Endodermal cell (in vitro differentiated cells): ENCODE measurements at regions not wholly inside any gene's neighbourhood (a gene's known extent, or its start where the extent isn't known, plus 50 kb on each side); places are given as distances from the start of the nearest gene placed in this dataset.

Experiments
- DNase-seq: peaks from one replicate; pipeline ENCODE4 v3.0.0-alpha.2; 2017
- H3K27ac ChIP-seq: 2 replicates; pipeline ENCODE4 v1.5.1; 2013; ENCODE audit warnings: mild to moderate bottlenecking, low read depth, low read length, moderate library complexity
- H3K27me3 ChIP-seq: 2 replicates; pipeline ENCODE4 v1.6.1; 2013; ENCODE audit warnings: mild to moderate bottlenecking, low read length, moderate library complexity; ENCODE audit not compliant: insufficient read depth, control insufficient read depth, poor library complexity, severe bottlenecking
- H3K36me3 ChIP-seq: 2 replicates; pipeline ENCODE4 v1.7.0; 2013; ENCODE audit warnings: mild to moderate bottlenecking, low read length, moderate library complexity; ENCODE audit not compliant: control insufficient read depth, insufficient read depth
- H3K4me1 ChIP-seq: one replicate; pipeline ENCODE4 v1.7.0; 2013; ENCODE audit warnings: low read length; ENCODE audit not compliant: control insufficient read depth, insufficient read depth
- H3K4me3 ChIP-seq: 2 replicates; pipeline ENCODE4 v1.5.1; 2013; ENCODE audit warnings: mild to moderate bottlenecking, low read length, moderate library complexity
- H3K9ac ChIP-seq: 2 replicates; pipeline ENCODE4 v1.6.1; 2013; ENCODE audit warnings: mild to moderate bottlenecking, low read length, moderate library complexity; ENCODE audit not compliant: poor library complexity, severe bottlenecking; ENCODE audit errors: extremely low read depth
- H3K9me3 ChIP-seq: 2 replicates; pipeline ENCODE4 v1.6.1; 2013; ENCODE audit warnings: mild to moderate bottlenecking, low read length, moderate library complexity; ENCODE audit not compliant: control insufficient read depth
- H3K27ac Mint-ChIP-seq: 2 replicates; pipeline ENCODE4 v1.8.0; 2020; ENCODE audit warnings: mixed read lengths
- H3K27me3 Mint-ChIP-seq: 2 replicates; pipeline ENCODE4 v1.8.0; 2021; ENCODE audit warnings: mild to moderate bottlenecking, mixed read lengths; ENCODE audit not compliant: insufficient read depth
- H3K36me3 Mint-ChIP-seq: 2 replicates; pipeline ENCODE4 v1.8.0; 2020; ENCODE audit warnings: low read depth, mixed read lengths
- H3K4me1 Mint-ChIP-seq: 2 replicates; pipeline ENCODE4 v1.8.0; 2020; ENCODE audit warnings: mixed read lengths
- H3K4me3 Mint-ChIP-seq: 2 replicates; pipeline ENCODE4 v1.8.0; 2020; ENCODE audit warnings: mild to moderate bottlenecking, moderate library complexity, mixed read lengths
- H3K9me3 Mint-ChIP-seq: 2 replicates; pipeline ENCODE4 v1.8.0; 2020; ENCODE audit warnings: mild to moderate bottlenecking, mixed read lengths
- CTCF ChIP-seq: fragments of 200-600 bp; sonication (generic); conservative IDR thresholded peaks from 2 replicates; pipeline ENCODE4 v1.5.0; 2021; ENCODE audit warnings: antibody characterized with exemption, mild to moderate bottlenecking
- WGBS, 2 experiments: methylation state at CpG; one replicate each; pipeline versions ENCODE4 v1.1.5 to v1.1.7; 2013; ENCODE audit warnings: missing lambda C conversion rate in 2 of 2, mixed read lengths in 1 of 2; ENCODE audit not compliant: insufficient coverage in 1 of 2, insufficient read length in 1 of 2; 5-methylcytosine and 5-hydroxymethylcytosine counted together

- Mint-ChIP-seq H3K9me3 (peaks cover 3% of the 10 kb centered on the region), H3K4me1 (peaks cover 15% of the 10 kb centered on the region)
Measured at GRCh38 chr4:124945422-124945821, 232.9 kb upstream of the ANKRD50 start.

GRCh38 chr4:124943938-124944337 lies 231.4 kb upstream of the ANKRD50 start:
- Mint-ChIP-seq H3K36me3 (no peaks in the 10 kb centered on the region), H3K9me3 (no peaks in the 10 kb centered on the region), H3K27me3 (no peaks in the 10 kb centered on the region), H3K27ac (no peak overlapping the region), H3K4me1 (peaks cover 15% of the 10 kb centered on the region), H3K4me3 (no peak overlapping the region)
- TF ChIP-seq CTCF = no peak
- H3K4me3 ChIP-seq = no peak overlapping the region
- peaks cover 2% of the 10 kb centered on the region for H3K4me1 ChIP-seq
- no peak for DNase-seq
- no peaks in the 10 kb centered on the region for H3K36me3 ChIP-seq
- 80 to 87% methylated on average over 7 of the region's 7 CpGs for WGBS, 2 experiments
- no peaks in the 10 kb centered on the region for H3K27me3 ChIP-seq
- no peaks in the 10 kb centered on the region for H3K9me3 ChIP-seq
- no peak overlapping the region for H3K9ac ChIP-seq
- no peak overlapping the region for H3K27ac ChIP-seq

More at GRCh38 chr4:124945422-124945821, 232.9 kb upstream of the ANKRD50 start:
- no peak overlapping the region for H3K4me3 ChIP-seq
- 83 to 97% methylated on average over 1 of the region's 1 CpG for WGBS, 2 experiments
- Mint-ChIP-seq H3K36me3 (no peaks in the 10 kb centered on the region), H3K4me3 (no peak overlapping the region), H3K27ac (no peak overlapping the region), H3K27me3 (no peaks in the 10 kb centered on the region)
- no peak for DNase-seq
- H3K9ac ChIP-seq = no peak overlapping the region
- H3K27ac ChIP-seq = no peak overlapping the region
- peaks cover 2% of the 10 kb centered on the region for H3K4me1 ChIP-seq
- no peaks in the 10 kb centered on the region for H3K9me3 ChIP-seq
- no peaks in the 10 kb centered on the region for H3K36me3 ChIP-seq
- no peaks in the 10 kb centered on the region for H3K27me3 ChIP-seq
- no peak for TF ChIP-seq CTCF

- no peaks in the 10 kb centered on the region for H3K36me3 Mint-ChIP-seq
- WGBS, 2 experiments = 89 to 97% methylated on average over 9 to 11 of the region's 11 CpGs
- H3K9me3 Mint-ChIP-seq = no peaks in the 10 kb centered on the region
- Histone ChIP-seq H3K9me3 (no peaks in the 10 kb centered on the region), H3K4me1 (no peaks in the 10 kb centered on the region), H3K9ac (no peak overlapping the region), H3K27ac (no peak overlapping the region), H3K36me3 (no peaks in the 10 kb centered on the region), H3K4me3 (no peak overlapping the region), H3K27me3 (no peaks in the 10 kb centered on the region)
- no peak for DNase-seq
- H3K27me3 Mint-ChIP-seq = no peaks in the 10 kb centered on the region
- peaks cover 10% of the 10 kb centered on the region for H3K4me1 Mint-ChIP-seq
- no peak overlapping the region for H3K4me3 Mint-ChIP-seq
- no peak for TF ChIP-seq CTCF
- H3K27ac Mint-ChIP-seq = no peak overlapping the region
Measured at GRCh38 chr4:124943145-124943889, 230.8 kb upstream of the ANKRD50 start.
